Smooth muscle cell of the brain vasculature (primary cell): ENCODE measurements at regions not wholly inside any gene's neighbourhood (a gene's known extent, or its start where the extent isn't known, plus 50 kb on each side); places are given as distances from the start of the nearest gene placed in this dataset.
"Not testable (repeated sequence)": the region's sequence is repeated elsewhere in the genome, so short reads cannot be mapped to it uniquely, and the experiment has no call there.

ENCODE experiments used
- DNase-seq: peaks from one replicate; pipeline ENCODE4 v3.0.0-alpha.2; 2012; ENCODE audit warnings: low read depth, low spot score

DNA sequence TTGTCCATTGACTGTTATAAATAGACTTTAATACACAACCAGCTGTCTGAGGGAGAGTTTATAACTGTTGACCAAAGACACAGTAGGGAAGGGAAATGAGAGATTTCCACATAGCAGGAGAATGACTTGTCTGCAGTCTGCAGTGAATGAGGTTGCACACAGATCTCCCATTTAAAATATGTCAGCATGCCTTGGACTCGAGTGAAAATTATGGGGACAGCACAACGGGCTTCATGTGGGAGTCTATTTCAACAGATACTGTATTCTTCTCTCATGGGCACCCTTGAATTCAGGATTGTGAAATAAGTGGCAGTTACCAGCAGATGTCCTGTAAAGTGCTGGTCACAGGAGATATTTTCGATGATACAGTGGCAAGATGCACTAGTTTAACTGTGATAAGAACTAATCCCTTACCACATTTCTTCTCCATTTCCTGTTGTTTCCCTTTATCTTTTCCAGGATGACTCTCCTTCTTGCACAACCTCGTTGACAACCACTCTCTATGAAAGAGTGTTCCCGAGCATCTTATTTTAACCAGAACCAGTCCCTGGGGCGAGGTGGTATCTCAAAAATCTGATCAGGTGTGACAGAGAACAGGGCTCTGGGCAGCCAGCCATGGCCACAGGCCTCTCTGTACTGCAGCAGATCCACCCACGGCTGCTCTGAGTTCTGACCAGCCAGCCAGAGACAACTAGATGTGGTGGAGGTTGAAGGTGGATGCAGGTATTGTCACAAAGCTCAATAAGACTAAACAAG, 51.5 kb upstream of the MAP3K1 start:
- DNase-seq: peak; percentile 44

DNA sequence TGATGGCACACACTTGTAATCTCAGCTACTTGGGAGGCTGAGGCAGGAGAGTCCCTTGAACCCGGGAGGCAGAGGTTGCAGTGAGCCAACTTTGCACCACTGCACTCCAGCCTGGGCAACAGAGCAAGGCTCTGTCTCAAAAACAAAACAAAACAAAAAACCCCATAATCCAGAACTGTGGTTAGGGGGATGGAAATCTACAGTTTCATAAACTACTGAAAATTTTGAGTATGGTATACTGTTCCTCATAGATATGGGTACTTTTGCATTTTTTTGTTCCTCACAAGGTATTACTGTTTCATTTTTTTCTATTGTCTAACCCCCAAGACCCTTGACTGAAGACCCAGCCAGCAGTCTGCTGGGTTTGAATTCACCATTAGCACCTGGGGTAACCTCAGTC, 52.2 kb upstream of the MAP3K1 start:
- DNase-seq: no peak

DNA sequence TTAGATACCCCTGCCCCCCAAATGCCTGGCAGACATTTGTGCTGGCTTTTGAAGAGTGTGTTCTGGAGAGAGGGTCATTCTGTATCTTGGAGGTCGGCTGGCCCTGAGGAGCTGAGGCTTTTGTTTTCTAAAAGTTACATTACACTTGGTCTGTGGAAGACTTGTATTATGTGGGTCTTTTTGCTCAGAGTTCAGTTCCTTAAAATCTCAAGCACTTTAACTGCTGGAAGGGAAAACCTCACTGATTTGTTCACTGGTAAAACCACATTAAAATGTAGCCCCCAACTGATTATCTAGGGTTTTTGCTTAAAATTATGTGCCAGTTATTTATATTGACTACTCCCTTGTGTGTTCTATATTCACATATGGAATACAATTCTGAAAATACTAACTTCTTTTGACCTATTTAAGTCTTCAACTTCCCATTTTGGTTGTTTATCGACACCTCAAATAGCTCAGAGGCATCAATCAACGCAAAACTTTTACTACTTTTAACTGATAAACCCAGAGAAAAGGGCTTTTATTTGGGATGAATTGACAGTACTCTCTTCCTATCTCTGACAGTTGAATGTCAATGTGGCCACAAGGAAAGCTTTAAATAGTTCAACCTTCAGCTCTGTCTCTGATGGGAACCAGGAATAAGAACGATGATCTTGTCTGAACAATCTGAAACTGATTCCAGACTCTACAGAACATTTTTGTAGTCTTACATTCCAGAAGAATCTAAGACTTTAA, 54.0 kb upstream of the MAP3K1 start:
- no peak for DNase-seq

DNA sequence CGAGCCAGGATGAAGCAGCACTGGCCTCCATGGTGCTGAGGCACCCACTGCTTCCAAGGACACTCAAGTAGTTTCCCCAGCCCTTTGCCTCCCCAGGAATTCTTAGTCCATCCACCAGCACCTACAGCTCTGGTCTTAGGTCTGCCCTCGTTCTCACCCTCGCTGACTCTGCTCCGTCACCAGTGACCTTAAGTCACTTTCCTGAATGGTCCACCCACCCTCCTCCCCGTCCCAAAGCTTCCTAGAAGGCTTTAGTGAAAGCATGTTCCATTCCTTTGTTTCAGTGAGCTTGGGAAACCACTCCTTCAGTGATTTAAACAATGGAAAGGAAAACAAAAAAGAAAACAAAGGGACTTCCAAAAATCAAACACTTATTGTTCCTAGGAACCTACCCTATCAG, 54.6 kb upstream of the MAP3K1 start:
- DNase-seq: no peak

DNA sequence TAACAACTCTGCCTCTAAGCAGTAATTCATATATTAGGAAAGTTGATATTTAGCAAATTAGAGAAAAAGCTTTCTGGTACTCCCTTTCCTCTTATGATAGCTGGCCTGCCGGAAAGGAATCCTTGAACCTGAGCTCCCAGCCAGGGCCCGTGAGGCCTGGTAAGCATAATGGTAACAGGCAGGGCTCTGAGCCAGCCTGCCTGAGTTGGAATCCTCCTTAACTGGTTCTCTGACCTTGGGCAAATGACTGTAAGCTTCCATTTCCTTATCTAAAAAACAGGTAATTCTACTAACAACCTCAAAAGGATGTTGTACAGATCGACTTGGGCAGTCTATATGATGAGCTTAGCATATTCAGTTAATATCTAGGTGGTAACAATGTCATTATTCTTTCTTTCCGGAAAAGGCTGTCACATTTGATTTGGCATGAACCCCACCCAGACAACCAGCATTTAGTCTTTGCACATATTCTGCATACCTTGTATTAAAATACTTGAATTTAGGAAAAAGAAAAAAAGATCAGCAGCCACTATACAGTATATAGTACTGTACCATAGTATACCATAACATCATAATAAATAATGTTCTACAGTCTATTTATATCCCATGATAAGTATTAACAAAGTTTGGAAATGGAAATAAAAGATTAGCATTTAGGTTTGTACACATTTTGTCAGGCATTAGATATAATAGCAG, 55.7 kb upstream of the MAP3K1 start:
- DNase-seq: no peak

DNA sequence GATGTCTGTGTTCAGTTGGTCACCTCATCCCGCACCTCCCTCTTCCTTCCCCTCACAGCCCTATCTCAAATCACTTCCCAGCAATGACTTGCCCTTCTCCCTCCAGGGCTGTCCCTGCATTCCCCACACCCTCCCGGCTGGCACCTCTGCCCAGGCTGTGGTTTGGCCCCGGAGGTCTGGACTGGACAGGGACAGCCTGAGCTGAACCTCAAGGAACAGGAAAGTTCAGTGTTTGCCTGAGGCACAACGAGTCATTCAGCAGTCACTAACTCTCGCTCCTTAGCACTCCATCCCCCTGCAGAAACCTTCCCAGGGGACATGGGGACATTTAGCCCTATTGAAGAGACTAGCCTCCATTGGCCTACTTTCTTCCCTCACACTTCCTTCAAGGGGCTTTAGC, 58.3 kb upstream of the MAP3K1 start:
- no peak for DNase-seq

DNA sequence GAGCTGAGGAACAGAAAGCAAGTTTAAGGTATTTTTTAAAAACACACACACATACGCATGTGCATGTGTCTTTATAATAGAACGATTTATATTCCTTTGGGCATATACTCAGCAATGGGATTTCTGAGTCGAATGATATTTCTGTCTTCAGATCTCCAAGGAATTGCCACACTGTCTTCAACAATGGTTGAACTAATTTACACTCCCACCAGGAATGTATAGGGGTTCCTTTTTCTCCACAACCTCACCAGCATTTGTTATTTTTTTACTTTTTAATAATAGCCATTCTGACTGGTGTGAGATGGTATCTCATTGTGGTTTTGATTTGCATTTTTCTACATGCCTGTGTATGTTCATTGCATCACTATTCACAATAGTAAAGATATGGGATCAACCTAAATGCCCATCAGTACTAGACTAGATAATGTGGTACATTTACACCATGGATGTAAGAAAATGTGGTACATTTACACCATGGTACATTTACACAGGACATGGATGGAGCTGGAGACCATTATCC, 60.3 kb upstream of the MAP3K1 start:
- no peak for DNase-seq

DNA sequence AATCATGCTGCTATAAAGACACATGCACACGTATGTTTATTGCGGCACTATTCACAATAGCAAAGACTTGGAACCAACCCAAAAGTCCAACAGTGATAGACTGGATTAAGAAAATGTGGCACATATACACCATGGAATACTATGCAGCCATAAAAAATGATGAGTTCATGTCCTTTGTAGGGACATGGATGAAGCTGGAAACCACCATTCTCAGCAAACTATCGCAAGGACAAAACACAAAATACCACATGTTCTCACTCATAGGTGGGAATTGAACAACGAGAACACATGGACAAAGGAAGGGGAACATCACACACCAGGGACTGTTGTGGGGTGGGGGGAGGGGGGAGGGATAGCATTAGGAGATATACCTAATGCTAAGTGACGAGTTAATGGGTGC, 61.8 kb upstream of the MAP3K1 start:
- not testable (repeated sequence) for DNase-seq

DNA sequence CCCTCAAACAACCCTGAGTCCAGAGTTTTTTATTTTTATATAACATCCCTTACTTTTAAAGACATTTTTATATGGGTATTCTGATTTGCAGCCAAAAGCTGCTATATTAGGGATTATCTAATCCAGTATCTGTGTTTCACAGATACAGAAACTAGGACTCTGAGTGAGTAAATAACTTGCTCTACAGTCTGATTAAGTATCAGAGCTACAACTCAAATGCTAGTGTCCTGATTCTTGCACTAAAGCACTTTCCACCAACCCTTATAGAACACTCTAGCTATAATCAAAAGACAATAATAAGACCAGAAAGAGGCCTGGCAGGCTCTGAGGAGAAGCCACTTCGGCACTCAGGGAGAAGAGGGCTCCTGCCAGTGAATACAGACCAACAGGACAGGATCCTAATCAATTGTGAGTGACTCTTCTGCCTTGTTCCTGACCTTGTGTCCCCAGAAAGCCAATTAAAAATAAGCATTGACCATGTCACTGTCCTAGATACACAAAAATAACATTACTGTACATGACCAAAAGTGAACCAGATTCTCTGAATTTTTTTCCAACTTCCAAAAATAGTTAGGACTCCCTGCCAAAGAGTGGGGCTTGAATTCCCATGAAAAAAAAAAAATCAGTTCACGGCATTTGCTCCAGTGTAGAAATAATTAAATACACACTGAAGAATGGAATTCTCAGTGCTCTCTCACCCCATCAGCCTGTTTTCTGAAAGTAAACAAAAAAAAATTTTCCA, 63.6 kb upstream of the MAP3K1 start:
- no peak for DNase-seq

DNA sequence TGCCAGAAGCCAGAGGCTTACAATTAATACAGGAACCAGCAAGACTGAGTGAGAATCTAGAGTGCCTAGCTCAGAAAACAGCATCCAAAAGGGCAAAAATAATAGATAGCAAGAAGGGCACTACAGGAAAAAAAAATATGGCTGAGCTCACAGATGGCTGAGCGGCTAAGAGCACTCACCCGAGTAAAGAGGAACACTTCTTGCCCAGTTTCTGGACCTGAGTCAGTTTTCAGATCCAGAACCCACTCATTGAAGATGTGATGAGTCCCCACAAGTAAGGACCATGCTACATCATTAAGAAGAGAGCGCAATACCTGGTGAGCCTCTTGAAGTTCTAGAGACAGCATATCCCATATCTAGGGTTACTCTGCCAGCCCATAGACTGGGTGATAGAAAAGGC, 65.5 kb upstream of the MAP3K1 start:
- DNase-seq: no peak

DNA sequence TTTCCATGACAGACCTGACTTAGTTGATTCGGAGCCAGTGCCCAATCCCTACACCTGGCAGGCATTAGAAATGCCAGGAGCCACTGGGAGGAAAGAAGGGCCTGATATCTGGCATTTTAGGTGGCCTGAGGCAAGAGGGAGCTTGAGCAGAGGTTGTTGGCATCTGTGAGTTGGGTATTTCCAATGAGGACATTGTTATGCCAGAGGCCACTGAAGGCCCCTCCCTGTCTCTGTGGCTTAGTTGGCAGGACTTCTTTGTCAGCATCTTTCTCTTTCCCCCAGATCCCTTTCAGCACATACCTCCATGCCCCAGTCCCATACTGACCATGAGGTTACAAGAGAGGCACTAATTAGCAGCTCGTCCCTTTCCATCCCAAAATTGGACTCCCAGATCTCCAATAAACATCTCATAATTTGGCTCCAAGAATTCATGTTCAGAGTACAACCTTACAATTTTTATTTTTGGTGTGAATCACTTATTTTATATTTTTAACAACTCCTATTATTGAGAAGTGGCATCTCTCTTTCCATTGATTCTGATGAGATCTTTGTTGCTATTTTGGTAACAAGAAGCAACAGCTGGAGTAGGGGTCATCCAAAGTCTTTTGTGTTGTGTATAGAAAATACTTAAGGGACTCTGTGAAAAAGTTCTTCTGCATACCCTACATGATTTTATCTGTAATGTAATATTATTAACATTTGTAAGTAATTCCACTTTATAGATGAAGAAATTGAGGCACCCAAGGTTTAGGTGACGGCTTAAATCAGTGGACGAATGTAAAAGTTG, 68.6 kb upstream of the MAP3K1 start:
- DNase-seq: no peak

DNA sequence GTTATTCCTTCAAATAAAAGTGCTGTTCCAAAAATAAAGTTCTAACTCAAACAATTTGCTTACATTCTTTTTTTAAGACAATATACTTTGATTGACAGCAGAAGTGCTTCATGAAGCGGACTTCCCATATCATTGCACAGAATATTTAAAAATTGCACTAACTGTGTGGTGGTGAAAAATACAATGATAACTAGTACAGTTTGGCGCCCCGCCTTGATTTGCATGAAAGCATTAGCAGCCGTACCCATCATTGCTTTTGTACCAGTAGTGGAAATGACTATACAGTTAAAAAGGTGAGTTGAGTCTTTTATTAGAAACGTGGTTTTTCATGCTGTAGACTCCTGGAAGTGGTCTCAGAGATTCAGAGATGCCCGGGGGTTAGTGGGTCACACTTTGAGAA, 69.5 kb upstream of the MAP3K1 start:
- no peak for DNase-seq

DNA sequence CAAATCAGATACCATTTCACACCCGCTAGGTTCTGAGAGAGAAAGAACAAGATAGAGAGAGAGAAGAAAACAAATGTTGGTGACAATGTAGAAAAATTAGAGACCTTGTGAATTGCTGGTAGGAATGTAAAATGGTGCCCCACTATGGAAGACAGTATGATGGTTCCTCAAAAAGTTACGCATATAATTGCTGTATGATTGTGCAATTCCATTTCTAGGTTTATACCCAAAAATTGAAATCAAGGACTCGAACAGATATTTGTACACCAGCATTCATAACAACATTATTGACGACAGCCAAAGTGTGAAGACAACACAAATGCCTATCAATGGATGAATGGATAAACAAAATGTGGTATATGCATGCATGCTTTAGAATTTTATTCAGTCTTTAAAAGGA, 74.5 kb upstream of the MAP3K1 start:
- DNase-seq: no peak

DNA sequence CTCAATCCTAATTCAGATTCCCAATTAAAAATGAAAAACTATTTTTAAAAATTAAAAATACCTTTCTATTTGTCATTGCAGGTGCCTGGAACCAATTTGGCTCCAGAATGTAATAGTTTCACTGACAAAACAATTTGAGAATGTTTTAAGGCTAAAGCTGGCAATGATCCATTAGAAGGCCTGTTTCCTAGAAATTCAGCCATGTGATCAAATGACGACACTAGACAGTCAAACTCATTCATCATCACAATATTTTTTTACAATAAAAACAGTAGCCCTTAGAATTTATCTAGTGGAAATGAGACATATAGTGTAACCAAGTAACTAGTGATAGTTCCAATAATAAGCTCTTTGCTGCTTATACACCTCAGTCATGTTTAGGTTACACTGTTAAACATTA, 75.4 kb upstream of the MAP3K1 start:
- no peak for DNase-seq

DNA sequence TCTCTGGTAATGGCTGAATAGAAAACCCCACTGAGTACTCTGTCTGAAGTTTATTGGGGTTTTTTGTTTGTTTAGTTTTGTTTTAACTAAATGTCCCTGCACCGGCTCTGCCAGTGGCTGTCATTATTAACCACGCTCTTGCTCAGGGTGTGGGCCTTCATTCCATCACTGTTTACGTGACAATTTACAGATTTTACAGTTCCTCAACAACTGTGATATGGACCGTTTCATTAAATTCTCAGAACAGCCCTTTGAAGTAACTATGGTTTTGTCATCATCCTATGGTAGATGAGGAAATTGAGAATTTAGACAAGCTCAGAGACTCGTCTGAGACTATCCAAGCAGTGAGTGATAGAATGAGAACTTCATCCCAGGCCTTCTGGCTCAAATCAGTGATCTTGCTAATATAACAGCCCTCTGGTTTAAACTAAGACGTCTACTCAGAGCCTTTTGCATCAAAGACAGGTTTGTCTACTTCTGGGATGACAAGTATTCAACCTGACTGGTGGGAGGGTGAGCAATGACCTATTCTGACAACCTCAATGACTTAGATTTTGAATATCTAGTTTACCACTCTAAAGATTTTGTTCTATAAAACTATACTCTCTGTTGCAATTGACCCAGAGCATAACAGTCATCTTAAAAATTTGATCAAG, 77.3 kb upstream of the MAP3K1 start:
- no peak for DNase-seq

DNA sequence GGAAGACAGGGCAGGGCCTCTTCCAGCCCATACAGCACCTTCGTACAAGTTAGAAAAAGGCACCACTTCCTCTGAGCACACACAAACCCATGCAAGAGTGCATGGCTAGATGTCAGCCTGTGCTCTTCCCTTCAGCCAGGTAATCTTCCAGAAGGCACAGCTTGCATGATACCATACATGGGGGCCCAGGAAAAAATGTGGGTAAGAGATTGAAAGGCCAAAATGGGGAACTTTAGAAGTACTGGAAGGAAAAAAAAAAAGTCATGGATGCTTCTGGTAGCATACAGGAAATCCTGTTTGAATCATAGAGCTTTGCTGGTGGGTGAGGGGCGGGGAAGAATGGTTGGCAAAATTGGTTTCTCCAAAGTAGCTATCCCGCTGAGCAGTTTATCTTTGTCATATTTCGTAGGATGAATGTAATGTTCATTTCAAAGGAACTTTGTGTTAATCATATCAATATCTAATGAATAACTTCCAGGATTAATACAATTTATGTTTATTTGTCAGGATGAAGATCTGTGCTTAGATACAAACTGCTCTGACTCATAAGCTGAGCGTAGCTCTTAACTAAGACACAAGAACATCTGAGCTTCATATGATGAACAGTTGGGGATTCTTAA, 78.2 kb upstream of the MAP3K1 start:
- no peak for DNase-seq

DNA sequence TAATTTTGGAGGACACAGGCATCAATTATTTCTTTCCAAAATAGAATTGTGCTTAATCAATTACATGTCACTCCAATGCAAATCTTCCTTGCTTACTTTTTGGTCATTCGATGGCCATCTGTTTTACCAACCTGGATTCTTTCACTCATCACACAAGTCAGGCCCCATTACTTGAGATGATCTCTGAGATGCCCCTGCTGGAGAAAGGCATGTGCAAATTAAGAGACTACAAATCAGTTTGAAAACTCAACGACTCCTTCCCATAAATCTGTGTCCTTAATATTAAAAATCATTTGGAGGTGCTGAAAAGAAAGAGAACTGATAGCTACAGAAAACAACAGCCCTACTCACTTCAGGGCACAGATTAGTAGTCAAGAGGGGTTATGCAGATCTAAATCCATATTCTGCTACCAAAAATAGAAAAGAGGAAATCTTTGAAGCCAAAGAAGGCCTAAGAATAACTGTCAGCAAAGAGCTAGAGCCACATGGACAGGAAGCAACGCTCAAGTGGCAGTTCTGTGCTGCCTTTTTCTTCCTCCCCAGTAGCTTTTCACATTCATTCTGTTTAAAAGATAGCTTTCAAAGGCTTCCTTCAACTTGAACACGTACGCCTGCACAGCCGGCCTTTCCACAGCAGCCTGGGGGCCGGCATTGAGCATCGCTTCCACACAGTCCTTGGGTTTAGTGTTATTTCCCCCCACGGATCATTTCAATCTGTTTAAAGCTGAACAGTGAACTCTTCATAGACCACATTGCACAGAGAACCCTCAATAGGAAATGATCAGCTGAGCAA, 79.3 kb upstream of the MAP3K1 start:
- no peak for DNase-seq

DNA sequence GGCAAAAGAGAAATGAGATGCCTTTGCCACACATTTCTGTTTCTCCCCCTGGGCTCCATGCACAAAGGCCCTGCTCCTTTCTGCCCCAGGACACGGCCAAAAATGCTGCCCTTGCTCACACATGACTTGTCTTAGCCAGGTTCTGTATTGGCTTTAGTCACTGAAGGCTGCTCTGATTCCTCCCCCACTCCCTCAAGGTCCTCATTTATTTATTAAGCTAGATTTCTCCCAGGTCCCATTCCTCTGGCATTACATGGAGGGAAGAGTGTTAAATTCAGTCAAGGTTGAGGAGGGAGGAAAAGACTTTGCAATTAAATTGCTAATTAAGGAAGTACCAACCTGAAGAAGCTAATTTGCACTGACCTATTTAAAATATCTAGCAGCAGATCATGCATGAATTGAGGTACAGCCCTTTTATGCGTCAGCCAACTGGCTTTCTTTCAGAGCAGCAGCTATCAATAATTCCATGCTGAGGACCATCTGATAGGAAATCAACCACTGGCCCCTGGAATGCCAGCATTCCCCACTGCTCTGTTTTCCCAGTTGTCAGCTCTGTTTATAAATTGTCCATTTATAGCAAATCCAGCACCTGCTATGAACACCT, 81.2 kb upstream of the MAP3K1 start:
- no peak for DNase-seq

DNA sequence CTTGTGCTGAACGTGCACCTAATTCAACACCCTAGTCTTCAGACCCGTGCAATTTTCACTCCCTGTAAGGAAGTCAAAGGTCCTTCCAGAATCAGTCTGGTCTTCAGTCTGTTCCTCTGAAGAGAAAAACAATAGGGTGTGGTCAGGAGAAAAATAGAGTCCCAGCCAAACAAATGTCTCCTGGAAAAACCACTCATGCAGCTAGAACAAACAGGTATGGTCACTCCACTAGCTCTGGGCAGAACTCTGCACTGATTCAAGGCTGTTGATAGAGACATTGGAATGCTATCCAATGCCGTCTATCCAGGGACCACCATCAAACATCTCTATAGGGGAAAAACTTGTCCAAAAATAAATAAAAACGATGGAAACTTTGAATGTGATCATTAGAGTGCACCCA, 81.8 kb upstream of the MAP3K1 start:
- DNase-seq: no peak
